K562 (cell line): ENCODE measurements at regions not wholly inside any gene's neighbourhood (a gene's known extent, or its start where the extent isn't known, plus 50 kb on each side); places are given as distances from the start of the nearest gene placed in this dataset.
A peak's percentile ranks its signal among the peaks of the same experiment; 100 is the strongest.
"Not testable (repeated sequence)": the region's sequence is repeated elsewhere in the genome, so short reads cannot be mapped to it uniquely, and the experiment has no call there.

Experiments used
- ATAC-seq: fragments of 200-7000 bp; cut with Tn5 transposase; 3 replicates; pipeline ENCODE4 v1.9.1; 2020; ENCODE audit warnings: moderate library complexity
- BruUV-seq: library from RNA; stranded (reverse); fragments of 400-500 nt; replicated peaks from 2 replicates; lab custom pipeline; 2021; lab: Mats Ljungman, UMichigan
- CTCF ChIA-PET: fragments of 300-600 bp; formaldehyde crosslinking; extraction: SDS; loops from one replicate; lab custom pipeline; 2021; ENCODE audit warnings: low intra/inter-chr PET ratio; lab: Yijun Ruan, JAX
- POLR2A ChIA-PET: fragments of 300-600, 350-650 bp; sonication (Branson Sonifier 250); formaldehyde crosslinking; extraction: SDS; loops from one replicate; lab custom pipeline; 2021; ENCODE audit warnings: antibody characterized with exemption, inconsistent platforms; lab: Yijun Ruan, JAX
- DNase-seq, 4 experiments: peaks; one replicate each; pipeline versions ENCODE4 v3.0.0 to v3.0.0-alpha.2; 2011 to 2018; ENCODE audit warnings: low spot score in 3 of 4, mixed read lengths in 3 of 4; ENCODE audit errors: extremely low read depth in 1 of 4
- FAIRE-seq: peaks from 2 replicates; lab custom pipeline; 2011; peaks lifted over from hg19 to GRCh38; lab: Jason Lieb, UNC
- H2AFZ ChIP-seq: 2 replicates; pipeline ENCODE4 v1.6.0; 2011; ENCODE audit warnings: low read depth, low read length, control low read depth, inconsistent platforms
- H3K27ac ChIP-seq: fragments of 200-600 bp; 3 replicates; pipeline ENCODE4 v1.8.0; 2011; ENCODE audit warnings: low read depth, mild to moderate bottlenecking, control low read depth, inconsistent platforms, low read length, moderate library complexity, mixed read lengths; ENCODE audit errors: extremely low read depth
- H3K27me3 ChIP-seq, 2 experiments: fragments of 300-600 bp in 1 of 2; 2 replicates in 1 of 2; 3 replicates in 1 of 2; pipeline versions ENCODE4 v1.6.0 to v1.8.0; 2011; ENCODE audit warnings: inconsistent platforms in 2 of 2, low read length in 2 of 2, mild to moderate bottlenecking in 1 of 2, mixed read lengths in 1 of 2, moderate library complexity in 1 of 2; ENCODE audit not compliant: control insufficient read depth in 2 of 2, insufficient read depth in 2 of 2
- H3K36me3 ChIP-seq: fragments of 300-600 bp; 3 replicates; pipeline ENCODE4 v1.8.0; 2011; ENCODE audit warnings: mild to moderate bottlenecking, low read length, inconsistent platforms; ENCODE audit not compliant: control insufficient read depth, insufficient read depth
- H3K4me1 ChIP-seq, 2 experiments: fragments of 200-600 bp in 1 of 2; replicated peaks in 1 of 2; 2 replicates in 1 of 2; 3 replicates in 1 of 2; pipeline versions ENCODE4 v1.5.1 to v1.8.0; 2011; ENCODE audit warnings: inconsistent platforms in 2 of 2, low read length in 2 of 2, mild to moderate bottlenecking in 1 of 2, mixed read lengths in 1 of 2, moderate library complexity in 1 of 2; ENCODE audit not compliant: control insufficient read depth in 2 of 2, insufficient read depth in 2 of 2
- H3K4me2 ChIP-seq: 2 replicates; pipeline ENCODE4 v1.6.1; 2011; ENCODE audit warnings: low read length, control low read depth, inconsistent platforms, mixed read lengths; ENCODE audit not compliant: insufficient read depth
- H3K4me3 ChIP-seq: fragments of 200-600 bp; sonication (generic), shearing (Covaris generic); 2 replicates; pipeline ENCODE4 v1.5.1; 2016; ENCODE audit warnings: control low read depth, inconsistent platforms
- H3K79me2 ChIP-seq: fragments of 200-600 bp; 3 replicates; pipeline ENCODE4 v1.8.0; 2011; ENCODE audit warnings: low read length, inconsistent platforms; ENCODE audit not compliant: control insufficient read depth, insufficient read depth
- H3K9ac ChIP-seq, 2 experiments: 2 replicates each; pipeline versions ENCODE4 v1.6.0 to v1.6.1; 2011; ENCODE audit warnings: low read depth in 2 of 2, low read length in 2 of 2, control low read depth in 1 of 2, inconsistent platforms in 1 of 2, mild to moderate bottlenecking in 1 of 2, mixed read lengths in 1 of 2; ENCODE audit not compliant: insufficient read depth in 1 of 2
- H3K9me1 ChIP-seq: one replicate; pipeline ENCODE4 v1.6.0; 2011; ENCODE audit warnings: inconsistent platforms, mild to moderate bottlenecking, low read length, moderate library complexity; ENCODE audit not compliant: control insufficient read depth, insufficient read depth
- H3K9me3 ChIP-seq: replicated peaks from 2 replicates; pipeline ENCODE4 v1.5.1; 2011; ENCODE audit warnings: low read depth, low read length, inconsistent platforms; ENCODE audit not compliant: control insufficient read depth, insufficient read depth
- H4K20me1 ChIP-seq: replicated peaks from 2 replicates; pipeline ENCODE4 v1.6.1; 2011; ENCODE audit warnings: low read length, inconsistent platforms, mixed read lengths; ENCODE audit not compliant: control insufficient read depth, insufficient read depth
- BRCA1 ChIP-seq, 2 experiments: fragments of 450-650 bp in 1 of 2; sonication (generic) in 1 of 2; formaldehyde crosslinking in 1 of 2; IDR thresholded peaks; 2 replicates each; pipeline versions ENCODE4 v1.5.0 to v1.6.1; 2017 to 2020; ENCODE audit warnings: mild to moderate bottlenecking in 1 of 2, missing genetic modification reagents in 1 of 2
- CEBPB ChIP-seq: fragments of 450-650 bp; IDR thresholded peaks from 2 replicates; pipeline ENCODE4 v1.6.1; 2016; ENCODE audit warnings: missing genetic modification characterization, missing compliant biosample characterization
- DMBX1 ChIP-seq: fragments of 250-450 bp; sonication (Bioruptor Pico); IDR thresholded peaks from 2 replicates; pipeline ENCODE4 v1.8.0; 2022; ENCODE audit warnings: inconsistent platforms, mild to moderate bottlenecking, moderate library complexity, borderline replicate concordance
- ZBED1 ChIP-seq: IDR thresholded peaks from 2 replicates; pipeline ENCODE4 v1.6.1; 2014
- ZFX ChIP-seq: sonication (generic); formaldehyde crosslinking; IDR thresholded peaks from 2 replicates; pipeline ENCODE4 v1.8.0; 2022; ENCODE audit warnings: mild to moderate bottlenecking, missing genetic modification reagents, moderate library complexity
- ZNF354B ChIP-seq: fragments of 250-450 bp; sonication (Bioruptor Pico); IDR thresholded peaks from 2 replicates; pipeline ENCODE4 v1.4.0; 2020
- WGBS: fragments of 100-300 bp; shearing (Covaris generic); methylation state at CpG from one replicate; pipeline ENCODE4 v1.1.6; 2016; ENCODE audit warnings: low coverage, mixed read lengths; ENCODE audit not compliant: insufficient coverage; ENCODE audit errors: missing lambda C conversion rate; 5-methylcytosine and 5-hydroxymethylcytosine counted together
- in situ Hi-C: fragments of 300-500 bp; cut with MboI; formaldehyde crosslinking; loops from 4 replicates; pipeline ENCODE4 v1.15.0; 2018; ENCODE audit warnings: inconsistent platforms, mixed read lengths
- intact Hi-C: fragments of 100-400 bp; cut with micrococcal nuclease; formaldehyde crosslinking; loops from 2 replicates; pipeline ENCODE4 v1.14.2; 2022
- TF ChIP-seq, protein P1 (sequence below), 2 experiments: IDR thresholded peaks; 2 replicates each; pipeline ENCODE4 v1.6.1; 2012; ENCODE audit warnings: improper control_type of control experiment in 2 of 2, low read depth in 2 of 2, low read length in 2 of 2, borderline replicate concordance in 1 of 2
- TF ChIP-seq, protein P2 (sequence below): fragments of 250-450 bp; sonication (Bioruptor Pico); IDR thresholded peaks from 2 replicates; pipeline ENCODE4 v1.8.0; 2021; ENCODE audit warnings: mild to moderate bottlenecking, moderate library complexity
- TF ChIP-seq, protein P3 (sequence below), 2 experiments: fragments of 450-650 bp; conservative IDR thresholded peaks; 2 replicates each; pipeline ENCODE4 v1.6.1; 2017; ENCODE audit warnings: mild to moderate bottlenecking in 2 of 2, moderate library complexity in 2 of 2

DNA sequence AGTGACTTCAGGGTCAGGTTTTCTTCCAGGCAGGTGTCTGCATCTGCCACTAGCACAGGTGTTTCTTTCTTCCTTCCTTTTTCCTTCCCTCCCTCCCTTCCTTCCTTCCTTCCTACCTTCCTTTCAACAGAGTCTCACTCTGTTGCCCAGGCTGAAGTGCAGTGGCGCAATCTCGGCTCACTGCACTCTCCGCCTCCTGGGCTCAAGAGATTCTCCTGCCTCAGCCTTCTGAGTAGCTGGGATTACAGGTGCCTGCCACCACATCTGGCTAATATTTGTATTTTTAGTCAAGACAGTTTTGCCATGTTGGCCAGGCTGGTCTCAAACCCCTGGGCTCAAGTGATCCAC is 53.8 kb upstream of the ECHDC3 start:
- H3K9me1 ChIP-seq, in situ Hi-C loops, intact Hi-C loops, H3K27ac ChIP-seq, FAIRE-seq, BruUV-seq, CTCF ChIA-PET, H3K27me3 ChIP-seq, DNase-seq, H3K4me3 ChIP-seq, H3K9me3 ChIP-seq, H4K20me1 ChIP-seq, H3K79me2 ChIP-seq, H3K4me2 ChIP-seq, H3K36me3 ChIP-seq, H2AFZ ChIP-seq, ATAC-seq: not testable (repeated sequence)
- H3K4me1 ChIP-seq = peaks cover 42 to 47% of the 10 kb centered on the region in 2 experiments
- 0 out of 4 replicates have a peak overlapping the region, but pooled peaks of 1 of the 2 experiments have one; percentile 71 for H3K9ac ChIP-seq
- TF ChIP-seq CEBPB (tag) = peak; percentile 76
- no CpG with 5 or more reads among the region's 3 CpGs for WGBS
- POLR2A ChIA-PET = interaction anchor here (1.3 kb wide), 1 partner anchor 11 kb away, joined by 3 read pairs; no protein-coding TSS in a partner anchor

DNA sequence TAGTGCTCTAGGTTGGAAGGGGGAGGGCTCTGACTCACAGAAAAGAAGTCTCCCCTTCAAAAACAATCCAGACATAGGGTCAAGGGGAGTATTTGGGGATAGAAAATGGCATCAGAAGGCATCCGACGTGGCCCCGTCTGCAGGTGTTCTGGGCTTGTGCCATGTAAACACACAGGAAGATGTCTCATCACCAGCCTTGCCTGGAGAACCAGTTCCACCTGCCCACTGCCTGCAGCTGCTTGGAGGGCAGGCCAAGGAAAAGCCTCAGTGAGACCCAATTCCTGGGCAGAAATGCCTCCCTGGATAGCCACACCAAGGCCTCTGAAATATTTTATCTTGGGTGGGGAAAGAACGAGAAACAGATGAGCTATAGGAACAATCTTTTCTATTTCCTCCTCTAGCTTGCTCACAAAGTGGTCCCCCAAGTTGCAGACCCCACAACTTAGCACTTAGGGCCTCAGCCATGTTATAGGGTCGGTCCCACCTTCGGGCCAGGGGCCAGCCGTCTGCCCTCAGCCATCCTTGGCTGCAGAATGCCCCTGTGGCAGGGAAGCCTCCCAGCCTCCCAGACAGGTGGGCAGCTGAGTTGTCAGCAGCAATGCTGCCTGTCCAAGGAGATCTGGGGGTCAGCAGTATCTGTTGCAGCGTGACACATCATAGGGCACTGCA is 54.3 kb upstream of the ECHDC3 start:
- in situ Hi-C loops (no loop called here), intact Hi-C loops (no loop called here)
- peak overlapping the region; percentile 48; the same call in 2 of the 3 replicates for H3K27ac ChIP-seq
- TF ChIP-seq, protein P1, sequence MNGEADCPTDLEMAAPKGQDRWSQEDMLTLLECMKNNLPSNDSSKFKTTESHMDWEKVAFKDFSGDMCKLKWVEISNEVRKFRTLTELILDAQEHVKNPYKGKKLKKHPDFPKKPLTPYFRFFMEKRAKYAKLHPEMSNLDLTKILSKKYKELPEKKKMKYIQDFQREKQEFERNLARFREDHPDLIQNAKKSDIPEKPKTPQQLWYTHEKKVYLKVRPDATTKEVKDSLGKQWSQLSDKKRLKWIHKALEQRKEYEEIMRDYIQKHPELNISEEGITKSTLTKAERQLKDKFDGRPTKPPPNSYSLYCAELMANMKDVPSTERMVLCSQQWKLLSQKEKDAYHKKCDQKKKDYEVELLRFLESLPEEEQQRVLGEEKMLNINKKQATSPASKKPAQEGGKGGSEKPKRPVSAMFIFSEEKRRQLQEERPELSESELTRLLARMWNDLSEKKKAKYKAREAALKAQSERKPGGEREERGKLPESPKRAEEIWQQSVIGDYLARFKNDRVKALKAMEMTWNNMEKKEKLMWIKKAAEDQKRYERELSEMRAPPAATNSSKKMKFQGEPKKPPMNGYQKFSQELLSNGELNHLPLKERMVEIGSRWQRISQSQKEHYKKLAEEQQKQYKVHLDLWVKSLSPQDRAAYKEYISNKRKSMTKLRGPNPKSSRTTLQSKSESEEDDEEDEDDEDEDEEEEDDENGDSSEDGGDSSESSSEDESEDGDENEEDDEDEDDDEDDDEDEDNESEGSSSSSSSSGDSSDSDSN (IDR thresholded peaks at IDR 0.05; ENCODE audit: borderline replicate concordance in 1 of 2, low read depth in 2 of 2, low read length in 2 of 2) = peak in 1 of 2 experiments; percentile 1; a peak in 1 of 4 replicates
- TF ChIP-seq, protein P2, sequence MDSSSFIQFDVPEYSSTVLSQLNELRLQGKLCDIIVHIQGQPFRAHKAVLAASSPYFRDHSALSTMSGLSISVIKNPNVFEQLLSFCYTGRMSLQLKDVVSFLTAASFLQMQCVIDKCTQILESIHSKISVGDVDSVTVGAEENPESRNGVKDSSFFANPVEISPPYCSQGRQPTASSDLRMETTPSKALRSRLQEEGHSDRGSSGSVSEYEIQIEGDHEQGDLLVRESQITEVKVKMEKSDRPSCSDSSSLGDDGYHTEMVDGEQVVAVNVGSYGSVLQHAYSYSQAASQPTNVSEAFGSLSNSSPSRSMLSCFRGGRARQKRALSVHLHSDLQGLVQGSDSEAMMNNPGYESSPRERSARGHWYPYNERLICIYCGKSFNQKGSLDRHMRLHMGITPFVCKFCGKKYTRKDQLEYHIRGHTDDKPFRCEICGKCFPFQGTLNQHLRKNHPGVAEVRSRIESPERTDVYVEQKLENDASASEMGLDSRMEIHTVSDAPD = no peak
- TF ChIP-seq, protein P3, sequence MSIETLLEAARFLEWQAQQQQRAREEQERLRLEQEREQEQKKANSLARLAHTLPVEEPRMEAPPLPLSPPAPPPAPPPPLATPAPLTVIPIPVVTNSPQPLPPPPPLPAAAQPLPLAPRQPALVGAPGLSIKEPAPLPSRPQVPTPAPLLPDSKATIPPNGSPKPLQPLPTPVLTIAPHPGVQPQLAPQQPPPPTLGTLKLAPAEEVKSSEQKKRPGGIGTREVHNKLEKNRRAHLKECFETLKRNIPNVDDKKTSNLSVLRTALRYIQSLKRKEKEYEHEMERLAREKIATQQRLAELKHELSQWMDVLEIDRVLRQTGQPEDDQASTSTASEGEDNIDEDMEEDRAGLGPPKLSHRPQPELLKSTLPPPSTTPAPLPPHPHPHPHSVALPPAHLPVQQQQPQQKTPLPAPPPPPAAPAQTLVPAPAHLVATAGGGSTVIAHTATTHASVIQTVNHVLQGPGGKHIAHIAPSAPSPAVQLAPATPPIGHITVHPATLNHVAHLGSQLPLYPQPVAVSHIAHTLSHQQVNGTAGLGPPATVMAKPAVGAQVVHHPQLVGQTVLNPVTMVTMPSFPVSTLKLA (conservative IDR thresholded peaks at IDR 0.05) = 0 out of 4 replicates have a peak, but pooled peaks of 1 of the 2 experiments have one; percentile 1
- TF ChIP-seq BRCA1 (IDR thresholded peaks at IDR 0.05) (no peak), BRCA1 (CRISPR knock-in tag; IDR thresholded peaks at IDR 0.05) (no peak), ZNF354B (CRISPR knock-in tag) (no peak), ZFX (no peak), ZBED1 (no peak), DMBX1 (no peak)
- no peaks in the 10 kb centered on the region for H3K79me2 ChIP-seq
- no peaks in the 10 kb centered on the region for H3K27me3 ChIP-seq
- peak overlapping the region; percentile 86 for H2AFZ ChIP-seq
- 74% methylated on average over 8 of the region's 8 CpGs for WGBS
- no peak for ATAC-seq
- peaks cover 42 to 47% of the 10 kb centered on the region in 2 experiments for H3K4me1 ChIP-seq
- BruUV-seq = no TSS peak
- H3K9ac ChIP-seq = peak overlapping the region; percentile 33 to 71; a peak in 2 of 4 replicates
- CTCF ChIA-PET = no interaction called here
- 0 out of 2 replicates have a peak overlapping the region, but pooled peaks have one; percentile 53 for H3K4me2 ChIP-seq
- H3K36me3 ChIP-seq = no peaks in the 10 kb centered on the region
- no peaks in the 10 kb centered on the region for H4K20me1 ChIP-seq
- H3K9me3 ChIP-seq = no peaks in the 10 kb centered on the region
- DNase-seq = no peak
- no peak overlapping the region for H3K4me3 ChIP-seq
- H3K9me1 ChIP-seq = no peaks in the 10 kb centered on the region
- POLR2A ChIA-PET = interaction anchor here (0.6 to 1.3 kb wide), 5 partner anchors 11 to 171 kb away, joined by 3 read pairs; no protein-coding TSS in a partner anchor
- no peak for FAIRE-seq
